NCI-H146 treated with DMSO at 0.1 percent for 48 hours (cell line): ENCODE measurements at regions not wholly inside any gene's neighbourhood (a gene's known extent, or its start where the extent isn't known, plus 50 kb on each side); places are given as distances from the start of the nearest gene placed in this dataset.

ENCODE experiments used
- DNase-seq: peaks from one replicate; lab custom pipeline; 2025; ENCODE audit not compliant: unreplicated experiment; lab: John Stamatoyannopoulos, UW

DNA sequence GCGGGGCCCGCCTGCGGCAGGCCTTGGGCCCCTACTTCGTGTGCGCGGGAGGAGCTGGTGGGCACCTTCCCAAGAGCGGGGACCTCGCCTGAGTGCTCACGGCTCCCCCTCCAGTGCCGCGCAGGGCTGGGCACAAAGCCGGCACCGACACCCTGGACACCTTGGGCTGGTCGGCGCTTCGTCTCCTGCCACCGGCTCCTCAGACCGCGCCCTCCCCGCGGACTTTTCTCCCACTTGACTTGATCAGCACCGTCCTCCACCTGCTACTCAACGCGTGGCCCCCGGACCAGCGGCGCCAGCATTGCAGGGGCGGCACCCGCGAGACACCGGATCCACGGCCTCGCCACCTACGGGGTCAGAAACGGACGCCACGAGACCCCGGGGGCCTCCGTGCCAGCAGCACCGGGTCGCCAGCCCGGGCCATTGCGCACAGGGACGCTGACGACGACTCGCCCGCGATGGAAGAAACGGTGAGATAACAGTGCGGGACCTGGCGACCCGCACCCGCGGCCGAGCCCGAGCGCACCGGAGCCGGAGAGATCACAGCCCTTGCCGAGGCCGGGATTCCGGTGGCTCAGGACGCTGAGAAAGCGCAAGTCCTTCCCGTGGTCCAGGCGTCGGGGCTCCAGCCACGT lies 154.2 kb downstream of the DLL1 start:
- DNase-seq: no peak

DNA sequence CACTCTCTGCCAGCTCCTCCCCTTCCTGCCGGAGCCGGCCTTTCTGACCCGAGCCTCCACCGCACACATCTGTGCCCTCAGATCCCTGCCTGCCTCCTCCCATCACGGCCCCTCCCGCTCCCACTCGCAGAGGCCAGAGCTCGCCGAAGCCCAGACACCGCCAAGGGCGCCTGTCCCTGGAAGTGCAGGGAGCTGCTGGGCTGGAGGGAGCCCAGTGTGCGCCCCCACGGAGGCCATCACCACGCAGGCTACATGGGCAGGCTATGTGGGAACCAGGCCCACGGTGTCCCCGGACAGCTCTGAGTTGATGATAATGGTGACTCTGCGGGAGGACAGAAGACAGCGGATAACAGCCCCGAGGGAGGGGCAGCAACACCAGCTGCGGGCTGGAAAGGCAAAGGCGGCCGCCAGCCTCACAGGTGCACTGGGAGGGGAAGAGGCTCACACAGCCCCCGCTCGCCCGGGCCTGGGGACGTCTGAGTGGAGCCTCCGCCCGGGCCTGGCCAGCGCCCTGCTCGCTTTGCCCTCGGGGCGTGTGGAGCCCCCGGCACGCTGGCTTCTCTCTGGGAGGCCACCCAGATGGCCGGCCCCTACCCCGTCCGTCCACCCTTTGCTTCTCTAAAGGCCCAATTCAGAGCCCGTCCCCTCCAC lies 154.9 kb downstream of the DLL1 start:
- DNase-seq: no peak

DNA sequence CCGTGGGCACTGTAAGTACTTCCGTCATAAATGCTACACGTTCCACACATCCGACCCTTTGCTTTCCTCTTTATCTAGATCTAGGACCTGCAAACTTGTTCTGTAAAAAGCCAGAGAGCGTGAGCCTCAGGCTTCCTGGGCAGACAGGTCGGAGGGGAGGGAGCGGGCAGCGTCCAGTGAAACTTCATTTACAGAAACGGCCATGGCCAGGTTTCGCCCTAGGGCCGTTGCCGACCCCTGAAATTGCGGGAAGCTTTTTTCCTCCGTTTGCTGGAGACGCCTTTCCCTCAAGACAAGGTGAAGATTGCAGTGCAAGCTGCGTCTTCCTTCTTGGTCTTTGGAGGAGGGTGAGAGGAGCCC lies 155.4 kb downstream of the DLL1 start:
- DNase-seq: no peak

DNA sequence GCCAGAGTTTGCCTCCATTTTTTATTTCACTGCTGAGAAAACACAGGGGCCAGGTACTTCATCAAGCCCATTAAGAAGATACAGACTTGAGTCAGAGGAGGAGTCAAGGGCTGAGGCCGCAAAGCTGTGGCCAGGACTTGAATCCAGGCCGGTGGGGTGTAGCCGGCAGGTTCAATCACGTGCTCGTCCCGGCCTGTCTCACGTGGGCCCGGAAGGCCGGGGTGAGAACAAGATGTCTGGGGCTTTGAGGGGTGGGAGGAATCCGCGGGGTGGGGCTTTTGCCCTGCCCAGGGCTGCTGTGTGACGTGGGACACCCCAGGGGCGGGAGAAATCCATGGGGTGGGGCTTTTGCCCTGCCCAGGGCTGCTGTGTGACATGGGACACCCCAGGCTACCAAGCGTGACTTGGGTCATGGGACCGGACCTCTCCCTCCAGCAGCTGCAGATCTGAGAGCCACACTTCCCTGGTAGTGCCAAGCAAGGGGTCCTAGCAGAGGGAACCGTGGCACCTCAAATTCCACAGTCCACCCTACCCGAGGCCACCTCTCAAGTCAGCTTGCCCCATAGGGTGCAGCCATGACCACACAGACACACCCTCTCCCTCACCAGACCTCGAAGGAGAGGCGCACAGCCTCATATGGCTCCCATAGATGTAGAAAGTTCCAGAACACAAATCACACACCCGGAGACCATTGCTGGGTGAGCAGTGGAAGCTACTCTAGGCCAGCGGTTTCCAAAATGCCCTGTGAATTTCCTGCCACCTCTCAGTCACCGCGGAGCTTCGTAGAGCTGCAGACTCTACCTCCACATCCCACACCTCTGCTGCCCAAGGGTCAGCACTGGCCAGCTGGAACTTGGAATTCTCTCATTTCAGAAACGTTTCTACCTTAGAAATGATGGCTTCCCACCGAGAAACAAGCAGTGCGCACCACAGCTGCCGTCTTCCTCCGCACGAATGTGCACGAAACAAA lies 156.1 kb downstream of the DLL1 start:
- no peak for DNase-seq

DNA sequence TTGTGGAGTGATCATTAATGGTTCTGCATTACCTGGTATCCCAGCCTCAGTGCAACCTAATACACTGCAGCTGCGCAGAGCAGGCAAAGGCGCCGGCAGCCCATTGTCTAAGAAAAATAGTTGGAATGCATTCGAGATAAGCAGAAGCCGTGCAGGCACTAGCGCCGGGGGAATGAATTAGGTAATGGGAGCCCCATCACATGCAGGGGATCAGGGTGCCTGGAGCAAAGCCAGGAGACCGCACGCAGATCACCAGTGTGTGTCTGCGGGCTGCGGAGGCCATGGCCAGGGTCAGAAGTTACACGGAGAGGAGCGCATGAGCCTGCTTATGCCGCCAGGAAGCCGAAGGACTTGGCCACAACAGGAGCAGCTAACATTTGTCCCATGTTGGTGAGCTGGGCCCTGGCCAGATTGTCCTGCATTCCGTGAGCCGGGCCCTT lies 156.8 kb downstream of the DLL1 start:
- DNase-seq: no peak

DNA sequence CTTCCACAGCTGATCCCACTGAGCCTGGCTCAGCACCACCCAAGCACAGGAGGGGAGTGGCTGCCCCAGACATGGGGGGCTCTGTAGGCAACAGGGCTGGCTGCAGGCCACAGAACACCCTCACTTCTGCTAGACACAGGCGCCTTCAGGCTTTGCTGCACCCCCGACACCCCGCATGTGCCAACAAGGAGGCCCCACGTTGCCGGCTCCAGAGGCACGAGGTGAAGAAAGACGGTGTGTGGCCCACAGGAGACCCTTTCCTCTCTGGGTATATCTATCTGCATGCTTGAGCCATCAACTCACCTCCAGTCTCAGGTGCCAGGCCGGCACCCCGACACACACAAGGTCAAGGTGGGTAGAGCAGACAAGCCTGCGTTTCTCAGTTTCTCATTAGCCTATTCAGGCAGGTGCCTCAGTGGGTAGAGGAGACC lies 158.3 kb downstream of the DLL1 start:
- DNase-seq: no peak

DNA sequence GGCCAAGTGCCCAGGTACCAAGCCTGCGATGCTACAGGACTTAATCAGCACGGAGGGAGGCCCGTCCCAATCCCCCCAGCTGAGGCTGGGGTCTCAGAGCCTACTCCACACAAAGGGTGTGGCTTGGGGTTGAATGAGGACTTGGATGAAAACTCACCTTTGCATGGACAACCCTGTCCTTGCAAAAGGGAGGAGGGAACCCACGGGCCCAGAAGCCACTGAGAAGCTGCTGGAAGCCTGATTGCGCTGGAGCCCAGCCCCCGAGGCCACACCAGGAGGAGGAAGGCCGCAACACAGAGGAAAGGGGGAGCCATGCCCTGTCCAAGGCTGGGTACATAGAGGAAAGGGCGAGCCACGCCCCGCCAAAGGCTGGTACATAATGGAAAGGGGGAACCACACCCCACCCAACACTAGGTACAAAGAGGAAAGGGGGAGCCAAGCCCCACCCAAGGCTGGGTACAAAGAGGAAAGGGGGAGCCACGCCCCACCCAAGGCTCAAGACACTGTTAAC lies 158.8 kb downstream of the DLL1 start:
- no peak for DNase-seq

DNA sequence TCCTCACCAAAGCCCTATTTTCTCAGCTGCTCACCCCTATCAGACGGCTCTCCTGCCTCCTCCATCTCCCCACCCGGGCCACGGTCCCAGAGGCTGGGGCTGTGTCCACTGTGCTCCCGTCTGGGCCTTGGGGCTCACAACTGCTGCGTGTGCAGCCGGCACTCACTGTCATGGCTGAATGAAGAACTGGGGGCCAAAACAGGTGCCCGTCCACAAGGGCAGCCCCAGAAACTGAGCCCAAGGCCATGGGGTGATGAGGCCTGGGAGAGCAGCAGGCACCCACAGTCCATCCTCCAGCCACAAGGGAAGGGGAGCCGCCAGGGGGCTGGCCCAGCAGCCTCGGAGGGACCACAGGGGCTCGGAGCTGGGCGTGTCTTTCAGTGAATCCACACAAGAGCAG lies 159.5 kb downstream of the DLL1 start:
- DNase-seq: no peak

DNA sequence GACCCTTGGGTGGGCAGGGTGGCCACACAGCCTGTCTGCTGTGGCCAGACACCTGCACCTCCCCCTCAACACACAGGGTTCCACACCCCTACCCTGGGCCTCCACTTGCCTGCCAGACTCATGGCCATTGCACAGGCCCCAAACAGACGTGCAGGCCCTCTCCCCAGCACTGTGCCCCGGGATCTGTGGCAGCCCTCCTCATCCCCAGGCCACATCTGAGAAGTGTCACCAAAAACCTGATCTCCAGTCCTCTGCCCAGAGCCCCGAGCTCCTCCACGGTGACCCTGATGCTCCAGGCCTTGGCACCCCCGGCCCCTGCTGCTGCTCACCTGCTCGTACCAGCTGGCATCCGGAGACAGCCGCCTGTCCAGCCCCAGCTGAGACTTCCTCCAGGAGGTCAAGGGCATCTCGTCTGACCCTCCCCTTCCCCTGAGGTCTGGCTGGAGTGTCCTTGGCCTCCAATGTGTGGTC lies 160.1 kb downstream of the DLL1 start:
- no peak for DNase-seq

DNA sequence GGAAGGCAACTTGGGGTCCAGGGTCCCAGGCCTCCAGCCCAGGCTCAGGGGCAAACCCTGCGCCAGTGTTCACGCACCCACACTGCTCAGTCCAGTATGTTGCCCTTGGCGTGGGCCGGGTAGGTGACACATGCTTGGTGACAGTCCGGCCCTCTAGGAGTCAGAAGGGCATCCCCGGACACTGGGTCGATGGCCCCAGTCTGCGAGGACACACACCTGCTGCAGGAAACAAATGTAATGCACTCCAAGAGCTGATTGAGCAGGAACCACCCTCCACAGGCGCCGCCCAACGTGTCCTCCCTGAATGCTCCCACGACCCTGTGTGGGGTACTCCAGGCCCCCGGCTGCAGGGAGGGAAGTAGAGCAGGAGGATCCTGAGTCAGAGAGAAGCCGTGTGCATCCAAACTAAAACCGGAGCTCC lies 160.7 kb downstream of the DLL1 start:
- DNase-seq: peak; percentile 36

DNA sequence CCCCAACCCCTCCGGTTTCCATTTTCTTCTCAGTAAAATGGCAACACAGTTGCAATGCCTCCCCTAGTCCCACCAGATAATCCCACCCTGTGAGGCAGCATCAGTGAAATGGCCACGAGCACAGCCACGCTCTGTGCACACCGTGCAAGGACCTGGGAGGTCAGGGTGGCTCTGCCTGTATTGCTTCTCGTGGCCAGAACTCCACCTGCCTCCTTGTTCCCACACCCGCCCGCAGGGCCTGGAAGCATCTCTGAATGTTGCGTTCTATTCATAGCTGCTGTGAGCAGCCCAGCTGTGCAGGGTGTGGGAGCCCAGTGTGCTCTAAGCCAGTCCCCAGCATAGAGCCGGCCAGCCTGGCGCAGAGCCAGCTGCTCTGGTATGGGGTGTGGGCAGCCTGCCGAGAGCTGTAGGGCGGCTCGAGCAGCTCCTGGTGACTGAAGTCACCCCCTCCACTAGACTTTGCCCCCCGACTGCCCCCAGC lies 161.1 kb downstream of the DLL1 start:
- DNase-seq: peak; percentile 91

DNA sequence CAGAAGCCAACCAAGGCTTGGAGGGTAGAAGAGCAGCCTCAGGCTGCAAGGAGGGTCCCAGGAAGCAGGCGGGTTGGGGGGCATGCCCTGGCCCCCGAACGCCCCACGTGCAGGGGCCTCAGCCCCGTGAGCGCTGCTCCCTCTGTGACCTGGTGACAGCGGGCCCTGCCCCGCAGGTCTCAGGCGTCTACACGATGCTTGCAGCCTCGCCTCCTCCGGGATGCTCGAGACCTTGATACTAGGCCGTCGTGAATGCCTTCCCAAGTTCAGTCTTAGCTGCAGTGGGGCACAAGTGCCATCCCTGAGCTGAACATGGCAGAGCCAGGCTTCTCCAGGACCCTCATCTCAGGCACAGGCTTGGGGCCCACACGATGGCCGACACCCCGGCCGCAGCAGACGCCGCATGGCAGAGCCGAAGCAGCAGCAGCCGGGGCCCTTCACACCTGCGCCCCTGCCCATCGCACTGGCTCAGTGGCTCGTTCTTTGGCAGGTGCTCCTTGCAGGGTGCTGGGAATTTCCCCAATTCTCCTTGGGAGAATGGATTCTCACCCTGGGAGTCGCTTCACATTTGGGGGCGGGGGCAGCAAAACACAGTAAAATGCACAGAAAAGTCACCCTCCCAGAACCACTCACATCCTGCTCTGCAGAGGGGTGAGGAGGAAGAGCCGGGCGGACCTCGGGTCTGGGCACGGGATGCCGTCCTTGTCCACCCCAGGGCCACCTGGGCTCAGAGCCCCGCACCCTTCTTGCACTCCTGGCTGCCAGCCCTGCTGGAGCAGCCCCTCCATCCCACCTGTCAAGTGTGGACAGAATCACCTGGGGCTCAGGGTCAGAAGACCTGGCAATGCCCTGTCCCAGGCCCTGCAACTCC lies 161.8 kb downstream of the DLL1 start:
- DNase-seq: no peak

DNA sequence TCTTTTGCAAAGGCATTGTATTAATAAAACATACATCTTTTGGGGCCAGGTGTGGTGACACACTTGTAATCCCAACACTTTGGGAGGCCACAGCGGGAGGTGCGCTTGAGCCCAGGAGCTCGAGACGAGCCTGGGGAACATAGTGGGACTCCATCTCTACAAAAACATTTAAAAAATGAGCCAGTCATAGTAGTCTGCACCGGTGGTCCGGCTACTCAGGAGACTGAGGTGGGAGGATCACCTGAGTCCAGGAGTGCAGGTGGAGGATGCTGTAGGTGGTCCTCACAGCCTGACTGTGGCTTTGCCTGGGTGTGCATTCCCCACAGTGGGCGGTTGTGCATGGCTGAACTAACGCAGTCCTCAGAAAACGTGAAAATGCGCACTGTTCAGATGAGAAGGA lies 162.5 kb downstream of the DLL1 start:
- no peak for DNase-seq

DNA sequence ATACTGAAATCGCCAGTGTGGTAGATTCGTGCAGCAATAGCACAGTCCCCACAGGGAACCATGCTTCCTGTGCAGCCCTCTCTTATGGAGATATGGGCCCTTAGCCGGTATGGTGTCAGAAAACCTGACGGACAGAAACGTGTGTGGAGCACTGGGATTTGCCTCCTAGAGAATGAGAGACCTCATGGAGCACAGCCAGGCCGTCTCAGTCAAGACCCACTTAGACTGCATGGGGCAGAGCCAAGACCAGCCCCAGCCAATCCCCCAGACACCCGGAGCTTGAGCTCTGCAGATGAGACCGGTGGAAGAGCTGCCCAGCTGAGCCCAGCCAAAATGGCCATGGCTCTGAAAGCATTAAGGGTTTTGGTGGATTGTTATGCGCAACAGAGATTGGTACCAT lies 163.7 kb downstream of the DLL1 start:
- no peak for DNase-seq

DNA sequence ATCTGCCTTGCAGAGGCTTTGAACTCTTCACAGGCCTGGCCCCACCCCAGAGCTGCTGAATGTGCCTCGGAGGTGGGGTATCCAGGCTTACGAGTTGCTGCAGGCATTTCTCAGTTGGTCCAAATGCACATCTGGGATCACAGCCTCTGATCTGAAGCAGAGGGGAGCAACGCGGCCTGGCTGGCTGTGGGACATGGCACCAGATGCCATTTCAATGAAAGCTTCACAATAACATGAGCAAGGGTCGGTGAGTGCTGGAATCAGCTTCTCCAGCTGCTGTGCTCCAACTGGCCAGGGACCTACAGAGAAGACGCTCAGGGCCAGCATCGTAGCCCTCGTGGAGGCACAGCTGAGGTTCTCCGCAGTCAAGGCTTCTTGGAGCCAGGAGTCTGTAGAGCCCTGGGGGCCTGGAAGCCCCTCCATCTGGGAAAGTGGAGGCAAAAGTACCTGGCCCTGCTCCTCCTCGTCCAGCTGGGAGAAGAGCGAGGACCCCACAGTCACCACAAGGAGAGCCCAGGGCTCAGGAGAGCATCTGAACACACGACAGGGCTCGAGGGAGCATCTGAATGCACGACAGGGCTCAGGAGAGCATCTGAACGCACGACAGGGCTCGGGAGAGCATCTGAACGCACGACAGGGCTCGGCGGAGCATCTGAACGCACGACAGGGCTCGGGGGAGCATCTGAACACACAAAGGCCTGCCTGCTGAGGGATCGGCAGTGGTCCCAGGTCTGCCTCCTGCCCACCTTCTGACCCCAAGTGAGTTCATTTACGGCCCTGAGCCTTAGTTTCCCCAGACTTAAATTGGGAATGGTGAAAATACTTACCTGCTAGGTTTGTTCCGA lies 165.2 kb downstream of the DLL1 start:
- DNase-seq: no peak

DNA sequence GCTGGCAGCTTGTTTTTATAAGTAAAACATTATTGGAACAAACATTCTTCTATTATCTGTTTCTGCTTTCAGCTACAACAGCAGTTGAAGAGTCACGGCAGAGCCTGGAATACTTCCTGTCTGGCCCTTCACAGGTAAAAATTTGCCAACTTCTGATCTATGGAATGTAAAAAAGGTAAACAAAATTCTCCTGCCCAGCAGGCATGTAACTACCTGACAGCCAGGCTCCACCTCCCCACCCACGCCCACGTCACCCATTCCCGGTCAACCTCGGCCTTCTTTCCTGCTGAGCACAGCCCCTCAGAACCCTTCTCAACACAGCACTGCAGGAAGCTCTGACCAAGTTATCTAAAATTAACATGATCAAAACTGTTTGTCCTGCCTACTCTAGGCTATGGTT lies 166.0 kb downstream of the DLL1 start:
- DNase-seq: peak; percentile 26

DNA sequence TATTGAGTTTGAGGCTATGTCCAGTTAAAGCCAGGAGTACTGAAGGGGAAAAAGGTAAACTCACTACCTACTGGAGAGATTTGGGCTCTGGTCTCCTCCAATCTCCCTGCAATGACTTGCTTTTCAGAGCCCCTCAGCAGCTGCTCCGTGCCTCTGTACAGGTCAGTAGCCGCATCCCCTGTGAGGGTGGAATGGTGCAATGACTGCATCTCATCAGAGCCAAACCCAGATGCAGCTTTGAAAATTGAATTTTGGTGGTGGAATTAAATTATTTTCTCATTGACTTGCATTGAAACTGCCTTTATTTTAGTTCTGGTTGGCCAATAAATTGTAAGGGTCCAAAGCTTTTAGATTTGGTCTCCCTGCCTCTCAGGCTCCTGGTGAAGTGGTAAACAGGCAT lies 166.7 kb downstream of the DLL1 start:
- DNase-seq: no peak

DNA sequence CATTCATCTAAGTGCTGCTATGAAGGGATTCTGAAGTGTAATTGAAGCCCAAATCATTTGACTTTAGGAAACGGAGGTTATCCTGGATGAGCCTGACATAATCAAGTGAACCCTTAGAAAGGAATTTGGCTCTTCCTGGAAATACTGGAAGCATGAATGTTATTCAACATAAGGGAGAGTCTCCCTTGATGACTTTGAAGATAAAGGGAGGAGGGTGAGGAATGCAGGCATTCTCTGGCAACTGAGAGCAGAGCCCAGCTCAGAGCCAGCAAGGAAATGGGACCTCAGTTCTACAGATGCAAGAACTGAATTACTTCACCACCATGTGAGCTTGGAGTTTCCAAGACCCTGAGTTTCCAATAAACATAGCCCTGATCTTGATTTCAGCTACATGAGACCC lies 168.2 kb downstream of the DLL1 start:
- DNase-seq: no peak

DNA sequence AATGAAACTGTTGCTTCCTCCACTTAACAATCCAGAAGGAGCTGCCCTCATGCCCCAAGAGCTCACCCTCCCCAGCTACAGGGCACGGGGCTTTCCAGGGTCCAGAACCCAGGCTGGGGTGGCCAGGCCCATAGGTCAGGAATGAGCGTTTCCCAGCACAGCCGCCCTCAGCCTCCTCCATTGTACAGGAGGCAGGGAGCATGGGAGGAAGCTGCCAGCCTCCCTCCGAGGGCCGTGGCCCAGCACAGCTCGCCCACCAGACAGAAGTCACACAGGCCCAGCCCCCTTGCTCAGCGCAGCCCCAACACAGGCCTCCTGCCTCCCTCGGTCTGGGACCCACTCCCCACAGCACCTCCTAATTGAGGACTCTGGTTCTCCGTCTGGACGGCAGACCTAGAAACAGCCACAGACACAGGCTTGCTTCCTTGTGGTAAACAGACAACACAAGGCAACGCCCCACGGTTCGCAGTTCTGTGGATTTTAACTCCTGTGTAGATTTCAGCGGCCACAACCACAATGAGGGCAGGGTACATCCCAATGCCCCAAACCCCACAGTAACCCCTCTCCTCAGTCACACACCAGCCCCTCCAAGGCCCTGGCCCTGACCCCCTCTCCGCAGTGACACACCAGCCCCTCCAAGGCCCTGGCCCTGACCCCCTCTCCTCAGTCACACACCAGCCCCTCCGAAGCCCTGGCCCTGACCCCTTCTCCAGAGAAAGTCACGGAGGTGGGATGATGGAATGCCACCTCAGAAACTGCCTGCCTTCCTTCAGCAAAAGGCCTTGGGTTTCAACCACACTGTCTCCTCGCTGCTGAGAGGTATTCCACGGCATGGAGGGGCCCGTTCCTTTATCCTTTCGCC lies 173.5 kb downstream of the DLL1 start:
- DNase-seq: no peak
